ENCODE measurements at regions not wholly inside any gene's neighbourhood (a gene's known extent, or its start where the extent isn't known, plus 50 kb on each side); places are given as distances from the start of the nearest gene placed in this dataset.

DNA sequence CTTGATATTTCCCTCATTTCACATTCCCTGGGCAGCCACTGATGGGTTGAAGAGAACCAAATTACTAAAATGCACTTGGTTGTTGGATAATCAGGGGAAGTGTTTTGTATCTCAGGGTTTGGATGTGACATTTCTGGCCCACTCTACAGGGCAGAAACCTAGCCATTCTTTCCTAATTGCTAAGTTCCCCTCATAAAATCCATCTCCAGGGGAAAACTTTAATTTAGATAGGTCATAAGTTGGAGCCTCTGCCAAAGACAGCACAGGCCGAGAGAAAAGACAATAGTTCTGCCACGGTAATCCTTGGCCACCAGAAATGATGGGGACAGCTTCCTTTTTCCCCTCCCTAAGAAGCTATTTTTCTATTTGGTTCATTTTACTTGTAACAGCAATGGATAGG, 192.7 kb upstream of the C1QTNF7 start:
- no peaks in the 10 kb centered on the region for H3K9me3 Mint-ChIP-seq

More for the DNA sequence above, 192.7 kb upstream of the C1QTNF7 start:
- Histone ChIP-seq H3K4me2 (no peak overlapping the region), H3F3A (replicated peaks; ENCODE audit: low read depth) (no peaks in the 10 kb centered on the region), H3K9me2 (ENCODE audit: insufficient read depth) (no peaks in the 10 kb centered on the region), H3K4me3 (no peak overlapping the region), H3K4me1 (ENCODE audit: insufficient read depth) (no peaks in the 10 kb centered on the region), H3K36me3 (ENCODE audit: insufficient read depth) (no peaks in the 10 kb centered on the region), H3K27ac (ENCODE audit: low read depth) (no peak overlapping the region), H2AFZ (no peak overlapping the region), H4K20me1 (replicated peaks; ENCODE audit: insufficient read depth) (no peaks in the 10 kb centered on the region), H3K27me3 (ENCODE audit: insufficient read depth) (no peaks in the 10 kb centered on the region), H3K79me2 (replicated peaks; ENCODE audit: insufficient read depth) (no peaks in the 10 kb centered on the region)
- H3K4me1 Mint-ChIP-seq = peaks cover 8% of the 10 kb centered on the region; the same call in 2 of the 3 replicates
- H3K36me3 Mint-ChIP-seq (ENCODE audit: low read depth) = no peaks in the 10 kb centered on the region
- no peak for DNase-seq (ENCODE audit: low spot score)
- H3K4me3 Mint-ChIP-seq = no peak overlapping the region
- no peak overlapping the region for H3K27ac Mint-ChIP-seq
- H3K27me3 Mint-ChIP-seq (ENCODE audit: insufficient read depth, low read depth, poor library complexity) = peaks cover 2% of the 10 kb centered on the region
- TF ChIP-seq EZH2phosphoT487 (IDR thresholded peaks at IDR 0.05; ENCODE audit: unreplicated experiment) (no peak), NANOG (IDR thresholded peaks at IDR 0.05; ENCODE audit: borderline replicate concordance) (no peak), CREB1 (CRISPR knock-in tag; IDR thresholded peaks at IDR 0.05; ENCODE audit: low read depth) (no peak), EZH2 (IDR thresholded peaks at IDR 0.05; ENCODE audit: low read depth, unreplicated experiment) (no peak), JUNB (IDR thresholded peaks at IDR 0.05; ENCODE audit: unreplicated experiment) (no peak), STAT1 (IDR thresholded peaks at IDR 0.05; ENCODE audit: unreplicated experiment) (no peak), ZNF331 (CRISPR knock-in tag; IDR thresholded peaks at IDR 0.05; ENCODE audit: low read depth) (no peak), POLR2AphosphoS5 (IDR thresholded peaks at IDR 0.05; ENCODE audit: low read depth) (no peak), ZNF114 (CRISPR knock-in tag; IDR thresholded peaks at IDR 0.05) (no peak)
- TF ChIP-seq, protein P1, sequence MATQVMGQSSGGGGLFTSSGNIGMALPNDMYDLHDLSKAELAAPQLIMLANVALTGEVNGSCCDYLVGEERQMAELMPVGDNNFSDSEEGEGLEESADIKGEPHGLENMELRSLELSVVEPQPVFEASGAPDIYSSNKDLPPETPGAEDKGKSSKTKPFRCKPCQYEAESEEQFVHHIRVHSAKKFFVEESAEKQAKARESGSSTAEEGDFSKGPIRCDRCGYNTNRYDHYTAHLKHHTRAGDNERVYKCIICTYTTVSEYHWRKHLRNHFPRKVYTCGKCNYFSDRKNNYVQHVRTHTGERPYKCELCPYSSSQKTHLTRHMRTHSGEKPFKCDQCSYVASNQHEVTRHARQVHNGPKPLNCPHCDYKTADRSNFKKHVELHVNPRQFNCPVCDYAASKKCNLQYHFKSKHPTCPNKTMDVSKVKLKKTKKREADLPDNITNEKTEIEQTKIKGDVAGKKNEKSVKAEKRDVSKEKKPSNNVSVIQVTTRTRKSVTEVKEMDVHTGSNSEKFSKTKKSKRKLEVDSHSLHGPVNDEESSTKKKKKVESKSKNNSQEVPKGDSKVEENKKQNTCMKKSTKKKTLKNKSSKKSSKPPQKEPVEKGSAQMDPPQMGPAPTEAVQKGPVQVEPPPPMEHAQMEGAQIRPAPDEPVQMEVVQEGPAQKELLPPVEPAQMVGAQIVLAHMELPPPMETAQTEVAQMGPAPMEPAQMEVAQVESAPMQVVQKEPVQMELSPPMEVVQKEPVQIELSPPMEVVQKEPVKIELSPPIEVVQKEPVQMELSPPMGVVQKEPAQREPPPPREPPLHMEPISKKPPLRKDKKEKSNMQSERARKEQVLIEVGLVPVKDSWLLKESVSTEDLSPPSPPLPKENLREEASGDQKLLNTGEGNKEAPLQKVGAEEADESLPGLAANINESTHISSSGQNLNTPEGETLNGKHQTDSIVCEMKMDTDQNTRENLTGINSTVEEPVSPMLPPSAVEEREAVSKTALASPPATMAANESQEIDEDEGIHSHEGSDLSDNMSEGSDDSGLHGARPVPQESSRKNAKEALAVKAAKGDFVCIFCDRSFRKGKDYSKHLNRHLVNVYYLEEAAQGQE (IDR thresholded peaks at IDR 0.05; ENCODE audit: unreplicated experiment) = no peak
- TF ChIP-seq, protein P2, sequence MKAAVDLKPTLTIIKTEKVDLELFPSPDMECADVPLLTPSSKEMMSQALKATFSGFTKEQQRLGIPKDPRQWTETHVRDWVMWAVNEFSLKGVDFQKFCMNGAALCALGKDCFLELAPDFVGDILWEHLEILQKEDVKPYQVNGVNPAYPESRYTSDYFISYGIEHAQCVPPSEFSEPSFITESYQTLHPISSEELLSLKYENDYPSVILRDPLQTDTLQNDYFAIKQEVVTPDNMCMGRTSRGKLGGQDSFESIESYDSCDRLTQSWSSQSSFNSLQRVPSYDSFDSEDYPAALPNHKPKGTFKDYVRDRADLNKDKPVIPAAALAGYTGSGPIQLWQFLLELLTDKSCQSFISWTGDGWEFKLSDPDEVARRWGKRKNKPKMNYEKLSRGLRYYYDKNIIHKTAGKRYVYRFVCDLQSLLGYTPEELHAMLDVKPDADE (IDR thresholded peaks at IDR 0.05) = no peak
- TF ChIP-seq, protein P3, sequence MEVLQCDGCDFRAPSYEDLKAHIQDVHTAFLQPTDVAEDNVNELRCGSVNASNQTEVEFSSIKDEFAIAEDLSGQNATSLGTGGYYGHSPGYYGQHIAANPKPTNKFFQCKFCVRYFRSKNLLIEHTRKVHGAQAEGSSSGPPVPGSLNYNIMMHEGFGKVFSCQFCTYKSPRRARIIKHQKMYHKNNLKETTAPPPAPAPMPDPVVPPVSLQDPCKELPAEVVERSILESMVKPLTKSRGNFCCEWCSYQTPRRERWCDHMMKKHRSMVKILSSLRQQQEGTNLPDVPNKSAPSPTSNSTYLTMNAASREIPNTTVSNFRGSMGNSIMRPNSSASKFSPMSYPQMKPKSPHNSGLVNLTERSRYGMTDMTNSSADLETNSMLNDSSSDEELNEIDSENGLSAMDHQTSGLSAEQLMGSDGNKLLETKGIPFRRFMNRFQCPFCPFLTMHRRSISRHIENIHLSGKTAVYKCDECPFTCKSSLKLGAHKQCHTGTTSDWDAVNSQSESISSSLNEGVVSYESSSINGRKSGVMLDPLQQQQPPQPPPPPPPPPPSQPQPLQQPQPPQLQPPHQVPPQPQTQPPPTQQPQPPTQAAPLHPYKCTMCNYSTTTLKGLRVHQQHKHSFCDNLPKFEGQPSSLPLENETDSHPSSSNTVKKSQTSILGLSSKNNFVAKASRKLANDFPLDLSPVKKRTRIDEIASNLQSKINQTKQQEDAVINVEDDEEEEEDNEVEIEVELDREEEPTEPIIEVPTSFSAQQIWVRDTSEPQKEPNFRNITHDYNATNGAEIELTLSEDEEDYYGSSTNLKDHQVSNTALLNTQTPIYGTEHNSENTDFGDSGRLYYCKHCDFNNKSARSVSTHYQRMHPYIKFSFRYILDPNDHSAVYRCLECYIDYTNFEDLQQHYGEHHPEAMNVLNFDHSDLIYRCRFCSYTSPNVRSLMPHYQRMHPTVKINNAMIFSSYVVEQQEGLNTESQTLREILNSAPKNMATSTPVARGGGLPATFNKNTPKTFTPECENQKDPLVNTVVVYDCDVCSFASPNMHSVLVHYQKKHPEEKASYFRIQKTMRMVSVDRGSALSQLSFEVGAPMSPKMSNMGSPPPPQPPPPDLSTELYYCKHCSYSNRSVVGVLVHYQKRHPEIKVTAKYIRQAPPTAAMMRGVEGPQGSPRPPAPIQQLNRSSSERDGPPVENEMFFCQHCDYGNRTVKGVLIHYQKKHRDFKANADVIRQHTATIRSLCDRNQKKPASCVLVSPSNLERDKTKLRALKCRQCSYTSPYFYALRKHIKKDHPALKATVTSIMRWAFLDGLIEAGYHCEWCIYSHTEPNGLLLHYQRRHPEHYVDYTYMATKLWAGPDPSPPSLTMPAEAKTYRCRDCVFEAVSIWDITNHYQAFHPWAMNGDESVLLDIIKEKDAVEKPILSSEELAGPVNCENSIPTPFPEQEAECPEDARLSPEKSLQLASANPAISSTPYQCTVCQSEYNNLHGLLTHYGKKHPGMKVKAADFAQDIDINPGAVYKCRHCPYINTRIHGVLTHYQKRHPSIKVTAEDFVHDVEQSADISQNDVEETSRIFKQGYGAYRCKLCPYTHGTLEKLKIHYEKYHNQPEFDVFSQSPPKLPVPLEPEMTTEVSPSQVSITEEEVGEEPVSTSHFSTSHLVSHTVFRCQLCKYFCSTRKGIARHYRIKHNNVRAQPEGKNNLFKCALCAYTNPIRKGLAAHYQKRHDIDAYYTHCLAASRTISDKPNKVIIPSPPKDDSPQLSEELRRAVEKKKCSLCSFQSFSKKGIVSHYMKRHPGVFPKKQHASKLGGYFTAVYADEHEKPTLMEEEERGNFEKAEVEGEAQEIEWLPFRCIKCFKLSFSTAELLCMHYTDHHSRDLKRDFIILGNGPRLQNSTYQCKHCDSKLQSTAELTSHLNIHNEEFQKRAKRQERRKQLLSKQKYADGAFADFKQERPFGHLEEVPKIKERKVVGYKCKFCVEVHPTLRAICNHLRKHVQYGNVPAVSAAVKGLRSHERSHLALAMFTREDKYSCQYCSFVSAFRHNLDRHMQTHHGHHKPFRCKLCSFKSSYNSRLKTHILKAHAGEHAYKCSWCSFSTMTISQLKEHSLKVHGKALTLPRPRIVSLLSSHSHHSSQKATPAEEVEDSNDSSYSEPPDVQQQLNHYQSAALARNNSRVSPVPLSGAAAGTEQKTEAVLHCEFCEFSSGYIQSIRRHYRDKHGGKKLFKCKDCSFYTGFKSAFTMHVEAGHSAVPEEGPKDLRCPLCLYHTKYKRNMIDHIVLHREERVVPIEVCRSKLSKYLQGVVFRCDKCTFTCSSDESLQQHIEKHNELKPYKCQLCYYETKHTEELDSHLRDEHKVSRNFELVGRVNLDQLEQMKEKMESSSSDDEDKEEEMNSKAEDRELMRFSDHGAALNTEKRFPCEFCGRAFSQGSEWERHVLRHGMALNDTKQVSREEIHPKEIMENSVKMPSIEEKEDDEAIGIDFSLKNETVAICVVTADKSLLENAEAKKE (CRISPR knock-in tag; IDR thresholded peaks at IDR 0.05) = no peak
- TF ChIP-seq, protein P4, sequence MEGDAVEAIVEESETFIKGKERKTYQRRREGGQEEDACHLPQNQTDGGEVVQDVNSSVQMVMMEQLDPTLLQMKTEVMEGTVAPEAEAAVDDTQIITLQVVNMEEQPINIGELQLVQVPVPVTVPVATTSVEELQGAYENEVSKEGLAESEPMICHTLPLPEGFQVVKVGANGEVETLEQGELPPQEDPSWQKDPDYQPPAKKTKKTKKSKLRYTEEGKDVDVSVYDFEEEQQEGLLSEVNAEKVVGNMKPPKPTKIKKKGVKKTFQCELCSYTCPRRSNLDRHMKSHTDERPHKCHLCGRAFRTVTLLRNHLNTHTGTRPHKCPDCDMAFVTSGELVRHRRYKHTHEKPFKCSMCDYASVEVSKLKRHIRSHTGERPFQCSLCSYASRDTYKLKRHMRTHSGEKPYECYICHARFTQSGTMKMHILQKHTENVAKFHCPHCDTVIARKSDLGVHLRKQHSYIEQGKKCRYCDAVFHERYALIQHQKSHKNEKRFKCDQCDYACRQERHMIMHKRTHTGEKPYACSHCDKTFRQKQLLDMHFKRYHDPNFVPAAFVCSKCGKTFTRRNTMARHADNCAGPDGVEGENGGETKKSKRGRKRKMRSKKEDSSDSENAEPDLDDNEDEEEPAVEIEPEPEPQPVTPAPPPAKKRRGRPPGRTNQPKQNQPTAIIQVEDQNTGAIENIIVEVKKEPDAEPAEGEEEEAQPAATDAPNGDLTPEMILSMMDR (conservative IDR thresholded peaks at IDR 0.05; ENCODE audit: low read depth in 2 of 2) = no peak
- no peak for ATAC-seq
